B cell (primary cell): ENCODE measurements at regions not wholly inside any gene's neighbourhood (a gene's known extent, or its start where the extent isn't known, plus 50 kb on each side); places are given as distances from the start of the nearest gene placed in this dataset.

Experiments
- ATAC-seq: fragments of 200-7000 bp; cut with Tn5 transposase; one replicate; pipeline ENCODE4 v1.10.0; 2021; ENCODE audit warnings: low read depth, mild to moderate bottlenecking, moderate number of reproducible peaks, moderate library complexity
- CTCF ChIA-PET: fragments of 350-600 bp; sonication (Branson Sonifier 250); formaldehyde crosslinking; loops from one replicate; lab custom pipeline; 2021; ENCODE audit warnings: antibody characterized with exemption, inconsistent platforms; lab: Charles Lee
- POLR2A ChIA-PET: fragments of 350-600 bp; sonication (Branson Sonifier 250); formaldehyde crosslinking; loops from one replicate; lab custom pipeline; 2021; ENCODE audit warnings: antibody characterized with exemption; lab: Charles Lee
- DNase-seq: peaks from one replicate; pipeline ENCODE4 v3.0.0; 2013
- H2AFZ ChIP-seq: 2 replicates; pipeline ENCODE4 v1.6.1; 2012; ENCODE audit warnings: mild to moderate bottlenecking, low read depth, low read length; ENCODE audit not compliant: insufficient read depth, poor library complexity, severe bottlenecking
- H3K27ac ChIP-seq, 2 donors: 1 replicate in 1 of 2; 2 replicates in 1 of 2; pipeline ENCODE4 v1.5.1; 2012 to 2013; ENCODE audit warnings: low read length in 2 of 2, mild to moderate bottlenecking in 2 of 2, moderate library complexity in 1 of 2
- H3K27me3 ChIP-seq, 4 experiments: fragments of 200-600 bp in 1 of 4; sonication (generic) in 1 of 4; replicated peaks in 1 of 4; 1 replicate in 2 of 4; 2 replicates in 2 of 4; pipeline versions ENCODE4 v1.6.1 to v1.7.0; 2013 to 2016; ENCODE audit warnings: low read length in 3 of 4, mild to moderate bottlenecking in 2 of 4, mixed read lengths in 1 of 4, moderate library complexity in 1 of 4; ENCODE audit not compliant: insufficient read depth in 4 of 4, control insufficient read depth in 3 of 4; ENCODE audit errors: control extremely low read depth in 1 of 4
- H3K36me3 ChIP-seq, 2 experiments: replicated peaks in 1 of 2; 1 replicate in 1 of 2; 2 replicates in 1 of 2; pipeline versions ENCODE4 v1.6.1 to v1.7.1; 2013; ENCODE audit warnings: low read length in 1 of 2; ENCODE audit not compliant: insufficient read depth in 2 of 2, control insufficient read depth in 1 of 2; ENCODE audit errors: control extremely low read depth in 1 of 2, extremely low read depth in 1 of 2
- H3K4me1 ChIP-seq, 2 donors: fragments of 200-600 bp in 1 of 2; sonication (generic) in 1 of 2; 1 replicate in 1 of 2; 2 replicates in 1 of 2; pipeline versions ENCODE4 v1.5.1 to v1.6.1; 2013 to 2017; ENCODE audit warnings: low read length in 2 of 2; ENCODE audit not compliant: control insufficient read depth in 2 of 2, insufficient read depth in 2 of 2
- H3K4me2 ChIP-seq: replicated peaks from 2 replicates; pipeline ENCODE3; 2012; ENCODE audit warnings: mild to moderate bottlenecking, low read depth, low read length; ENCODE audit not compliant: poor library complexity, severe bottlenecking
- H3K4me3 ChIP-seq, 5 experiments: fragments of 200-600 bp in 1 of 5; sonication (generic) in 1 of 5; 1 replicate in 3 of 5; 2 replicates in 2 of 5; pipeline versions ENCODE4 v1.5.1 to v1.7.0; 2011 to 2016; ENCODE audit warnings: low read length in 4 of 5, mild to moderate bottlenecking in 4 of 5, low read depth in 2 of 5, control low read depth in 1 of 5, moderate library complexity in 1 of 5; ENCODE audit not compliant: insufficient read depth in 1 of 5; ENCODE audit errors: control extremely low read depth in 1 of 5, extremely low read depth in 1 of 5
- H3K79me2 ChIP-seq: fragments of 200-600 bp; sonication (generic); one replicate; pipeline ENCODE4 v1.6.0; 2016; ENCODE audit warnings: low read length; ENCODE audit not compliant: control insufficient read depth, insufficient read depth
- H3K9ac ChIP-seq: fragments of 200-600 bp; sonication (generic); 2 replicates; pipeline ENCODE4 v1.6.1; 2017; ENCODE audit warnings: mild to moderate bottlenecking, low read length, moderate library complexity
- H3K9me3 ChIP-seq, 3 donors: one replicate each; pipeline versions ENCODE4 v1.6.1 to v1.7.1; 2013; ENCODE audit warnings: low read length in 2 of 3; ENCODE audit not compliant: control insufficient read depth in 2 of 3, insufficient read depth in 1 of 3; ENCODE audit errors: control extremely low read depth in 1 of 3
- H4K20me1 ChIP-seq: 2 replicates; pipeline ENCODE4 v1.6.0; 2012; ENCODE audit warnings: mild to moderate bottlenecking, low read length; ENCODE audit not compliant: insufficient read depth, control insufficient read depth, poor library complexity, severe bottlenecking
- H3K27ac Mint-ChIP-seq: one replicate; pipeline ENCODE4 v1.8.0; 2021; ENCODE audit warnings: mixed read lengths
- H3K27me3 Mint-ChIP-seq: one replicate; pipeline ENCODE4 v1.8.0; 2021; ENCODE audit warnings: mixed read lengths
- H3K4me1 Mint-ChIP-seq: one replicate; pipeline ENCODE4 v1.8.0; 2021; ENCODE audit warnings: mixed read lengths
- H3K4me3 Mint-ChIP-seq: one replicate; pipeline ENCODE4 v1.8.0; 2021; ENCODE audit warnings: mixed read lengths
- H3K9me3 Mint-ChIP-seq: one replicate; pipeline ENCODE4 v1.8.0; 2022; ENCODE audit warnings: mixed read lengths; ENCODE audit not compliant: insufficient read depth
- CTCF ChIP-seq: fragments of 200-600 bp; IDR thresholded peaks from one replicate; pipeline ENCODE4 v1.8.0; 2022; ENCODE audit warnings: antibody characterized with exemption, mild to moderate bottlenecking
- EZH2 ChIP-seq: IDR thresholded peaks from 2 replicates; pipeline ENCODE4 v1.6.1; 2012; ENCODE audit warnings: borderline replicate concordance, low read depth, mild to moderate bottlenecking, moderate library complexity, low read length; ENCODE audit not compliant: insufficient read depth, poor library complexity, severe bottlenecking
- WGBS: methylation state at CpG from one replicate; pipeline ENCODE4 v1.1.5; 2013; ENCODE audit warnings: missing lambda C conversion rate; ENCODE audit not compliant: insufficient coverage; 5-methylcytosine and 5-hydroxymethylcytosine counted together
- intact Hi-C: fragments of 100-400 bp; cut with micrococcal nuclease; formaldehyde crosslinking; loops from one replicate; pipeline ENCODE4 v1.10.0; 2022

GRCh38 chr5:147966829-147967228 lies 60.5 kb upstream of the C5orf46 start:
- no peak overlapping the region for H3K27ac Mint-ChIP-seq

DNA sequence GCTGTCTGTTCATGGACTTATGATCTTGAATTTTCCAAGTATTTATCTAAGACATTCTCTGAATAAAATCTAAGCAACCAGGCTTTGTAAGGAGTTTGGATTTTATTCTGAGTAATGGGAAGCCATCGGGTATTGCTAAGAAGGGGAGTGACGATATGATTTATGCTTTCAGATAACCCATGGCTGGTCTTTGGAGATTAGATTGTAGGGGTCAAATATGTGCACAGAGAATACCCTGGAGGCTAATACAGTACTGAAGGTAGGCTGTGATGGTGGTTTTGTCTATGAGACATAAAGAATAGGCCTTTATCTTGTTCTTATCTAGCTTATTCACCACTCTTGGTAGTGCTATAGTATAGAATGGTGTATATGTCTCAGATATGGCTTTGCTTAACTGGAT lies 60.0 kb upstream of the C5orf46 start:
- intact Hi-C loops: no loop called here
- TF ChIP-seq EZH2 (no peak), CTCF (no peak)
- H3K4me2 ChIP-seq: no peak overlapping the region
- no peaks in the 10 kb centered on the region for H3K4me1 ChIP-seq
- H3K9me3 ChIP-seq: no peaks in the 10 kb centered on the region
- POLR2A ChIA-PET: no interaction called here
- H3K4me3 ChIP-seq: no peak overlapping the region
- H3K4me3 Mint-ChIP-seq: no peak overlapping the region
- ATAC-seq (no peak), DNase-seq (no peak)
- H4K20me1 ChIP-seq: no peaks in the 10 kb centered on the region
- H3K9ac ChIP-seq: no peak overlapping the region
- WGBS: 92% methylated on average over 2 of the region's 2 CpGs
- H3K27ac ChIP-seq: no peak overlapping the region
- peaks cover 5% of the 10 kb centered on the region for H3K27me3 Mint-ChIP-seq
- H3K79me2 ChIP-seq: no peaks in the 10 kb centered on the region
- H3K4me1 Mint-ChIP-seq: no peaks in the 10 kb centered on the region
- no peak overlapping the region for H2AFZ ChIP-seq
- H3K9me3 Mint-ChIP-seq: no peaks in the 10 kb centered on the region
- CTCF ChIA-PET: interaction anchor here (1.1 kb wide), 1 partner anchor 36 kb away, joined by 4 read pairs; no protein-coding TSS in a partner anchor
- H3K36me3 ChIP-seq: no peaks in the 10 kb centered on the region
- no peaks in the 10 kb centered on the region for H3K27me3 ChIP-seq
- H3K27ac Mint-ChIP-seq: no peak overlapping the region

More at GRCh38 chr5:147966829-147967228, 60.5 kb upstream of the C5orf46 start:
- Histone ChIP-seq H4K20me1 (no peaks in the 10 kb centered on the region), H3K4me2 (no peak overlapping the region), H3K4me1 (no peaks in the 10 kb centered on the region), H3K27ac (no peak overlapping the region), H2AFZ (no peak overlapping the region), H3K4me3 (no peak overlapping the region), H3K9ac (no peak overlapping the region), H3K27me3 (no peaks in the 10 kb centered on the region), H3K36me3 (no peaks in the 10 kb centered on the region), H3K79me2 (no peaks in the 10 kb centered on the region), H3K9me3 (no peaks in the 10 kb centered on the region)
- ATAC-seq (no peak), DNase-seq (no peak)
- no peak for TF ChIP-seq EZH2
- TF ChIP-seq CTCF: no peak
- CTCF ChIA-PET: no interaction called here
- no peaks in the 10 kb centered on the region for H3K9me3 Mint-ChIP-seq
- no peak overlapping the region for H3K4me3 Mint-ChIP-seq
- H3K27me3 Mint-ChIP-seq: peaks cover 5% of the 10 kb centered on the region
- no peaks in the 10 kb centered on the region for H3K4me1 Mint-ChIP-seq
- POLR2A ChIA-PET: no interaction called here
- intact Hi-C loops: no loop called here
- WGBS: 100% methylated on average over 2 of the region's 4 CpGs
